HG02973 (cell line): ENCODE measurements at regions not wholly inside any gene's neighbourhood (a gene's known extent, or its start where the extent isn't known, plus 50 kb on each side); places are given as distances from the start of the nearest gene placed in this dataset.
A peak's percentile ranks its signal among the peaks of the same experiment; 100 is the strongest.

ENCODE experiments used
- ATAC-seq: cut with Tn5 transposase; IDR thresholded peaks from one replicate; pipeline ENCODE4 v1.9.1; 2021; ENCODE audit warnings: moderate library complexity; ENCODE audit not compliant: unreplicated experiment

DNA sequence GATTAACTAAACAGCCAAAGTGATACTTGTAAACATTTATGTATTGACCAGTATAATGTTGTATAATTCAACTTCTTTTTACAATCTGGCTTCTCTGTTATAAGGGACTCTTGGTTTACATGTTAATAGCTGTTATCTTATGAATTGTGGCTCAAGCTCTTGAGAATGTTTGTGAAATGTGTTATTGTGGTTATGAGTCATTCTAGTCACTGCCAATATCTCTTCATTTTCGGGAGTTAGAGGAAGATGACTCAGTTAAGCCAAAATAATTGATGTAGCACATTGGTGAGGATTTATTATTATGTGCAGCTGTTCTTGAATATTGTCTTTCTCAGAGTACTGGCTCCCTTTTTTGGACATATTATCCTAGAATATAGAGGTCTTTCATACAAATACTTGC, 655.2 kb upstream of the RIOK2 start:
- ATAC-seq: peak; percentile 98

DNA sequence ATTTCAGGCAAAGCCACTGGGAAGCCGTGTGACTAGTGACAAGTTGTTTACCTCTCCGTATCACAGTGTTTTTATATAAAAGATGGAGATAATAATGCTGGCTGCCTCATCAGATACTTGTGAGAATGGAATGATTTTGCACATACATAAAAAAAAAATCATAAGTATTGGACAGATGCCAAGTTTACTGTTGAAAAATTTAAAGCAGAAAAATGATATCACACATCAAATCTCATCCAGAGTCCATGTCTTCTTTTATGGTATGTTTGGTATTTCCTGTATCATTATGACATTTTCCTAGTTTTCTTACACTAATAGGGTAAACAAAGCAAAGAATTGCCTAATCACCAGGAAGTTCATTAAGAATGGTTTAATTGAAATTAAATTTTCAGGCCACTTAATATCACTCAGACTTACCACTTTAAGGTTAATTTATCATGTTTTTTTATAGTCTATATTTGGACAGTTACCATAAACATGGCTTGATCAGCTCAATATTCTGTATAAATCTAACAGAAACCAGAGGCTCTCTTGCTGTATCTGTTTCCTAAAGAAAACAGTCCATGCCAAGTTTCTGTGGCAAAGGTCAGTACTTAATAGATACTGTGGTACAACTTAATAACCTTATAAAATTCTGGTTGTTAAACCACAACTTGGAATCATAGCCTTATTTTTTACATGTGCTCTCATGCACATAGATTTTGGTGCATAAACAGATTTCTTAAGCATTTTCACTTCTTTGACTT, 656.5 kb upstream of the RIOK2 start:
- ATAC-seq: no peak

DNA sequence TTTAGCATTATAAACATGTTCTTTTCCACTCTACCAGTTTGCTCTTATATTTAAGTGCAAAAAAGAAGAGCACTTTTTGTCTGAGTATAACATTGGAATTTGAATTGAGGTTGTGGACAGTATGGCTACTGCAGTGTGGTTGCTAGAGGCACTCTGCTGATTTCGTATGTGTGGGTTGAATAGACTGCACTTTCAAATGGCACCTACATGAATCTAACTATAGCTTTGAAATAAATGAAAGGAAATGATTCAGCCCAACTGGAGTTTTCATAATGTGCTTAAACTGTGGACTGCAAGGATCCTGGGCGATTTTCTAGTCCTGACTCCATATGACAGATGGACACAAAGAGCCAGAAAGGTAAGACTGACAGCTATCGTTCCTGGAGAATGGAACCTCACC, 657.6 kb upstream of the RIOK2 start:
- no peak for ATAC-seq

DNA sequence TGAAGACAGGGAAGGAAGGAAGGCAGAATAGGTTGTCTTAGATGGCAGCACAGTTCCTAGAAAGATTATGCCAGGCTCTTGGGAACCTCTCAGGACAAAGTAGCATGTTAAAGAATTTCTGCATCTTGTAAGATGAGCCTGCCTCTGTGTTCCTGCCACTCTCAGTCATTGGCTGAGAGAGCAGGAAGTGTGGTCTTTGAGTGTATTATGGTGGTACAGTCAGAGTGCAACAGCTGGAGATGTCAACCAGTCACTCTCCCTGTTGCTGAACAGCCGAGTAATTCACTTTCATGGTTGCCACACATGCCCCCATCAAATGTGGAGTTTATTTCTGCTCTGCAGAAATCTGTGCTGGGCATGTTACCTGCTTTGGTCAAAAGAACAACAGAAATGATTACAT, 659.6 kb upstream of the RIOK2 start:
- ATAC-seq: no peak

DNA sequence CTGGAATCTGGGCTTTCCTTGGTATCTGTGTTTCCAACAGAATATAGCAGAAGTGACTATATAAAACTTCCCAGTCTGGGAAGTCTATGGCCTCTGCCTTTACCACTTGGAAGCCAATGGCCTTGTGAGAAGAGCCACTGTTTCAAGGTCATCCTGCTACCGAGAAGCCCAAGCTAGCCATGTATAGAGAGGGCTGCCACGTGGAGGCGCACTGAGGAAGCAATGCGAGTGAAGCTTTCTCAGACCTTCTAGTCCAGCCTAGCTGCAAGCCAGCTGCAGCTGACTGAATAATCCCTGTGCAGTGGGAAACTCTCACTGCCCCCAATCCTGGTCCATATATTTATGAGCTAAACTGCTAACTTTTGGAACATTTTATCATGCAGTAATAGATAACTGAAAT, 661.8 kb upstream of the RIOK2 start:
- ATAC-seq: no peak

DNA sequence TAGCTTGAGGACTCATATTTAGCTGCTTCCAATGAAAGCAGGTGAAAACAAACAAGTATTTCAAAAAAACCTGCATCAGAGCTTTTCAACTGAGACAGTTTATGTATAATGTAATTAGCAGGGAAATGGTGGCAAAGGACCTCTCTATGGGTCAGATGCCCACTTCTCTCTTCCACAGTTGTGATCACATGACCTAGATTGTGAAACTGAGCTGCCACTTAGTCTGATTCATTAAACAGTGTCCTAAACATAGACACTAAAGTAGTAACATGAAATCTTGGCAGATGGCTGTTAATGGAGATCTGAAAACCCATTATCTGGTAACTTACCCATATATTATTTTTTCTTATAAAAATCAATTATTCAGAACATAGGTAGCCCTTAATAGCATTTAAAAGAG, 663.6 kb upstream of the RIOK2 start:
- no peak for ATAC-seq

DNA sequence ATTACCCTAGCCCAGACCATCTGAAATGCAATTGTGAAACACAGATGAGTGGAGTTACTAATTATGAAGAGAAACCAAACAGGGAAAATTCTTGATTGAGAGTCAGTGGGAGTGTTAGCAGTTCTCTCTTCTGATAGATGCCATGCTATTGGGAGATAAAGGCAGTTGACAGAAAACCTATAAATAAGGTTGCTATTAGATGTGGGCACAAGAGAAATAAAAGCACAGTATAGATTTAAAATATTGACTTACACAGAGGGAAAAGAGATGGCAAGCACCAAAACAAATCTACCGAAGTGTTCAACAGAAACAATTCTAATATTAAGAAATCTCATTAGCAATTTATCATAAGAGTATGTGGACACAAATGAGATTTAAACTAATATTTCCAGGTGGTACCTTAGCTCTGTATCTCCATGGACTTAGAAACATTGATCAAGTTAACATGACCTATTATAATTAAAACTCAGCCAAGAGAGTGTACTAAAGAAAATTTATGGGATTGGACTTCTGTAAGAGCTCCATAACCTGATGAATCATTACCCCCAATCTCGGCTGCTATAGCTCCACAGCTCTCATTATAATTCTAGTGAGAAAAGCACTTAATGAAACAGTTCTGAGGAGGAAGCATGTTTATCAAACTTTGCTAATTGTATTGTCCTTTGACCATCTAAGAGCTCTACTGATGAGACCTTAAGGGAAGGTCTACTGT, 665.0 kb upstream of the RIOK2 start:
- ATAC-seq: no peak

DNA sequence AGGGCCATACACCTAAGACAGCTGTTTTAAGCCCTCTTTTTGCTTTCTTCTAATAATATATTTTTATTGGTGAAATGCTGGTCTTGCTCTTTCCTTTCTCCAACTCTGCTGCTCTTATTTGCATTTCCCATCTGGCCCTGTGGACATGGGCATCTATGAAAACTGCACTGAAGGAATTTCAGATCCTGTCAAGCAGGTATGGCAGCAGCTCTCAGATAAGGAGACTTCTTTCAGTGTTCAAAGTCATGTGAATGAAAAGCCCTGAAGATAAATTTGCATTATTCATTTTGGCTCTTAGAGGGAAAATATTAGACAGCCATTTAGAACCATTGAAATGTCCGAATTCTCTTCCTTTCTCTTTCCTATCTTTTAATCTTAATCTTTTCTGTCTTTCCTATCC, 668.0 kb upstream of the RIOK2 start:
- no peak for ATAC-seq

DNA sequence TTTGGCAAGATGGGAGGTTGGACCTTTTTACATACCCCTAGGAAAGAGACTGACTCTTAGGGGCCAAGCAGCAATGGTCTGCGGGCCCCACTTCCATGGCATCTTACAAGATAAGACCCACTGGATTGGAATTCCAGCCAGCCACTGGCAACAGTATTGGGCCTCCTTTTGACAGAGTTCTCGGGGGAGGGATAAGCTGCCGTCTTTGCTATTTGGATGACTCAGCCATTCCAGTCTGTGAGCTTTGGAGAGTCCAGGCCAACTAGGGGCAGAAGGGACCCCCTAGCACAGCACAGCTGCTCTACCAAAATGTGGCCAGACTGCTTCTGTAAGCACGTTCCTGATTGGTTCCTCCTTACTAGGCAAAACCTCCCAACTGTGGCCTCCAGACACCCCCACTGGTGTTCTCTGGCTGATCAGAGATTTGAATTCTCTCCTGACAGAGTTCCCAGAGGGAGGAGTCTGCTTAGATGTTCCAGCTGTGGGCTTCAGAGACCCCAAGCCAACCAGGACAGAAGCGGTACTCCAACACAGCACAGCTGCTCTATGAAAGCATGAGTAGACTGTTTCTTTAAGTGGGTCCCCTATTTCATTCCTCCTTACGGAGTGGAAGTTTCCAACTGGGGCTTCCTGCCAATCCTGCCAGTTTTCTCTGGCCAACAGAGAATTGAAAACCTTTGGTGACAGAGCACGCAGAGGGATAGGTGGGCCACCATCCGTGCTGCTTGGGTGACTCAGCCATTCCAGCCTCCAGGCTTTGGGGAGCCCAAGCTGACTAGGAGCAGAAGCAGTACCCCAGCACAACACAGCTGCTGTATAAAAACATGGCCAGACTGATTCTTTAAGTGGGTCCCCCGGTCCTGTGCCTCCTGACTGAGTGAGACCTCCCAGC, 672.1 kb upstream of the RIOK2 start:
- ATAC-seq: no peak

DNA sequence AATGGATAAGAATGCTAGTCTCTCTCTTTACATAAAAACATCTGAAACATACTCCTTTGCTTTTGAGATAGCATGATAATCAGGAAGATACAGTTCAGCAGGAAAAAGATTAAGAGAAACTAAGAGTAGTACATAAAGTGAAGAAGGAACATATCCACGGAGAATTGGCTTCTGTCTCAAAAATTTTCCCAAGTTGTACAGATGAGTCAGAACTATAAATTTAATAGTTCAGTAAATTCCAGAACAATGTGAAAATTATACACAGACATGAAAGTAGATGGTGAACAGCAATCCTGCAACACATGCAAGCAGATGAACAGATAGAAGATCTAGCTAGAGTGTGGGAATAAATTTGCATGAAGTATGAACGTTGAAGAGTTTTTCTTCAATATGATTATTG, 691.4 kb upstream of the RIOK2 start:
- ATAC-seq: no peak

DNA sequence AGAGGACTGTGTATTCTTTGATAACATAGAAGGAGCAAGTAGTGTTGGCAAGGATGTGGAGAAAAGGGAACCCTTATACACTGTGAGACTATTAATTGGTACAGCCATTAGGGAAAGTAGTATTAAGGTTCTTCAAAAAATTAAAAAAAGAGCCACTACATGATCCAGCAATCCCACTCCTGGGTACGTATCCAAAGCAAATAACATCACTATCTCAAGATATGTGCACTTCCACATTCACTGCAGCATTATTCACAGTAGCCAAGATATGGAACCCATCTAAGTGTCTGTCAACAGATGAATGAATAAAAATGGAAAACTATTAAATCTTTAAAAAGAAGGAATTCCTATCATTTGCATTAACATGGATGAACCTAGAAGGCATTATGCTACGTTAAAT, 693.2 kb upstream of the RIOK2 start:
- no peak for ATAC-seq

DNA sequence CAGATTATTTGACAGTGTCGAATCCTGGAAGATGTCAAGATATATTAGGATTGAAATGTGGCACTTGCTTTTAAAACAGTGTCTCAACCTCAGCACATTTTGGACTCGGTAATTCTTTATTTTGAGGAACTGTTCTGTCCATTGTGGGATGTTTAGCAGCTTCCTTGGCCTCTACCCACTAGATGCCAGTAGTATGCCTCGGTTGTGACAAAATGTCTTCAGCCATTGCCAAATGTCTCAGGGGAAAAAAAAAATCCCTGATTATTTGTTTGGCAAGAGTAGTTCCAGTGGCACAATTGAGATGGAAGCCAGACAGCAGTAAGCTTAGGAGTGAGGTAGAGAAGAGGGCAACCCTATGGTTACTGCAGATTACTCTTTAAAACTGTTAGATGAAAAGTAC, 694.5 kb upstream of the RIOK2 start:
- no peak for ATAC-seq

DNA sequence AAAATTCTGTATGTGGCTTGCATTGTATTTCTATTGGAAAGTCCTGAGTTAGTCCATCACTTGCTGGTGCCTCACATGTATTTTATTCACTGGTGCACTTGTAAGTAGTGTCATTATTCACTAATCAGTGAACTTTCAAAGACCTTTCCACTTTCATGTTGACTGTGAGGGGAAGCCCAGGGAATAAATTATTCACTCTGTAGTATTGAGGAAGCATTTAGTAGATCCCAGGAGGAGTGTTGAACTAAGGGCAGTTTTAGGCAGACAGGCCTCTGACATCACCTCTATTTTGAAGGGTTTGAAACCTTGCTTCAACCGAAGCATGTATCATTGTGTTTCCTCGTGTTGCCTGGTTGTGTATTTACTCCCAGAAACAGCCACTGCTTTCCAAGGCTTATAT, 705.4 kb upstream of the RIOK2 start:
- peak; percentile 97 for ATAC-seq

DNA sequence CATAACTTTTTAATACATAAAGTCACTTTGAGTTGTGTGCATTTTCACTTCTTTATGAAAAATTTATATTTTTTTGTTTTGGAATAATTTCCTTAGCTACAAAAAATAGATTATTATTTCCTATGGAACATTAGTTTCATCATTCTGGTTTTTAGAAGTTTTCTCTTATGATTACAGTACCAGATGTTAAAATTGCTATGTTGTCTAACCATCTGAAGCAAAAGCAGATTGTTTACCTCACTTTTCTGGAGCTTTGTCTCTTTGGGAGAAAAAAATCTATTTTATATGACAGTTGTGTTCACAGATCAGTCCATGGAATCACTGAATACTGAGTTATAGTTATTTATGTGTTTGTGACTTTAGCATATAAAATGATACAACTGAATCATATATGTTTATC, 708.9 kb upstream of the RIOK2 start:
- no peak for ATAC-seq

DNA sequence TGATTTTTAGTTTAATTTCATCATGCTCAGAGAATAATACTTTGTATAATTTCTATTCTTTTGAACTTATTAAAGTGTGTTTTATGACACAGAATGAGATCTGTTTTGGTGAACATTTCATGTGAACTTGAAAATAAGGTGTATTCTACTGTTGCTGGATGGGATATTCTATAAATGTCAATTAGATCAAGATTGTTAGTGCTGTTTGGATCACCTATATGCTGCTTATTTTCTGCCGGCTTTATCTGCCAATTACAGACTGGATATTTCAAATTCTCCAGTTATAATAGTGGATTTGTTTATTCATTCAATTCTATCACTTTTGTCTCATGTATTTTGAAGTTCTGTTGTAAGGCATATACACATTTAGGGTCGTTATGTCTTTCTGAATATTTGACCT, 720.7 kb upstream of the RIOK2 start:
- no peak for ATAC-seq

DNA sequence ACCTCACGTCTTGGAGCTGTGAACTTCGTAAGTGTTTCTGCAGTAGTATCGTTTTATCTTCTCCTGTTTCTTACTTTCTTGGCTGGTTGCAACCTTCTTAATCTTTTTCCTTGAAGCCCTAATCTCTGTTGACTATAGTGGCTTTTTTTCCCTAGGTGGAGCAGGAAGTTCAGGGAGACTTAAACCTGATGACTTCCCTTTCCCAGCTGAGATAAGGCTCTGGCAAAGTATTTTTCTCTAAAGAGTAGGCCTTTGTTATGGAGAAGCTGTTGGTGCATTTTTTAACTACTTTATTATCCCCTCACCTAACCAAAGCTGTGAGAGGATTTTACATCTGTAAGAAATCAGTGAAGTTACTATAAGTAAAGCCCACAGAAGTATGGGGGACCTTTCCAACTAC, 723.1 kb upstream of the RIOK2 start:
- ATAC-seq: no peak

DNA sequence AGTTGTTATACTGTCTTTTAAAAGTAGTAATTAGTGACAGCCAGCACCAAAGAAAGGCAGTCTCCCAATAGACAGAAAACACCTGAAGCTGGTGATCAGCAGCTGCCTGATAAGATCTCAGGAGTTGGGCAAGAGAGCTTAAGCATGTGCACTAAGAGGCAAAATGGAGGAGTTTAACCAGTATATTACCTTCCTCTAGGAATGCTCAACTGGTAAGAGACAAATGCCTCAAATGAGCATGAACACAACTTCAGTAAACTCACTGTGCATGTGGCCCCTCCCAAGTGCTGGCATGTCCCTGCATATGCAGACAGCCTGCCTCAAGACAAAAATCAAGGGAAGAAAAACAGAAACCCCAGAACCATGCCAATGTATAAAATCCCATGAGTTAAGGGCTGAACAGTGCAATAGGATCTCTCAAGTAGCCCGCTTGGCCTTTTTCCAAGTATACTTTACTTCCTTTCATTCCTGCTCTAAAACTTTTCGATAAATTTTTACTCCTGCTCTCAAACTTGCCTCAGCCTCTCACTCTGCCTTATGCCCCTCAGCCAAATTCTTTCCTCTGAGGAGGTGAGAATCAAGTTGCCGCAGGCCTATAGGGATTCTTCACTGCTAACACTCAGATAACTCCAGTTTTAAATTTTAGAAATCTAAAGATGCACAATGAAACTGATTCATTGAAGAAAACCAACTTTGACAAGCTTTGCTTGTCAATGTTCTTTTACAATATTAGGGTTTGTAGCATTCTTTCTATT, 724.8 kb upstream of the RIOK2 start:
- no peak for ATAC-seq

DNA sequence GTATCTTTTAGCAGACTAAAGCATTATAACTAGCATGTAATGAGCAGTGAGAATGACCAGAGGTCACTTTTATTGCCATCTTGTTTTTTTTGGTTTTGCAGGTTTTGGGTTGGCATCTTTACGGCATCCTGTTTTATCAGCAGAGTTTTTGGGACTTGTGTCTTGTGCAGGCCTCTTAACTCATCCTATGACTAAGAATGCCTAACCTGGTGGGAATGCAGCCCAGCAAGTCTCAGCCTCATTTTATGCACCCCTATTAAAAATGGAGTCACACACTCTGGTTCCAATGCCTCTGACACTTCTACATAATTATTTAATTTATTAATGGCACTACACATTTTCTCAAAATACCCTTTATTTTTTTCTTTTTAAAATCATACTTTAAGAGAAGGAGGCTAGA, 726.5 kb upstream of the RIOK2 start:
- no peak for ATAC-seq

DNA sequence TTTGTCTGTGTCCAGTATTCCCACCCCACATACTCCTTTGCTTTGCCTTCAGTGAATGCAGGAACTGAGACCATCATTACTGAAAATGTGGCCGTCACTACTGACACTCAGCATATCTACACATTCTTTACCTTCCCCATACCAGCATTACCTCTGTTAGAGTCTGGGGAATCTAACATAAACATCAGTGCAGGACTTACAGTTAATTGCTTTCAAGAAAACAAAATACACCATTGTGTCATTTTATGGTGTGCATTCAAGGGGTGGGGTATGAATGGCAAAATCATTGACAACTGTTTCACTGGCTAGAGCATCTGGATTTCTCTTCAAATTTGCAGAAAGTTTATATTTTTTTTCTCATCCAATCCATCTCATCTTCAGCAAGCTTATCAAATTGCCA, 731.4 kb upstream of the RIOK2 start:
- no peak for ATAC-seq

DNA sequence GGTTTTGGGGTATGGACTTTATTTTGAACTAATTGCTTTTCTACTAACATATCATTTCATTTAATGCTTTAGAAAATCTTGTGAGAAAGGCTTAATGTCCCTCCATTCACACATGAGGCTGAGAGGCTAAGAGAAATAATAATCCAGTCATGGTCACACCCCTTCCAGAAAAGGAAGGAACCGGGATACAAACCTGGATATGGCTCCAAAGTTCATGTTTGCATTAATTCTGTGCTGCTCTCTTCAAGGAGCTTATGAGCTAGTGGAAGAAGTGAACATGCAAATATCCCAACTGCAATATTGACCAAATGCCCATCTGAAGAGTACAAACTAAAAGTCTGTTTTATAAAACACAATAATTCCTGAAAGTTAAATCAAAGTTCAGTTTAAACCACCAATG, 732.1 kb upstream of the RIOK2 start:
- no peak for ATAC-seq

DNA sequence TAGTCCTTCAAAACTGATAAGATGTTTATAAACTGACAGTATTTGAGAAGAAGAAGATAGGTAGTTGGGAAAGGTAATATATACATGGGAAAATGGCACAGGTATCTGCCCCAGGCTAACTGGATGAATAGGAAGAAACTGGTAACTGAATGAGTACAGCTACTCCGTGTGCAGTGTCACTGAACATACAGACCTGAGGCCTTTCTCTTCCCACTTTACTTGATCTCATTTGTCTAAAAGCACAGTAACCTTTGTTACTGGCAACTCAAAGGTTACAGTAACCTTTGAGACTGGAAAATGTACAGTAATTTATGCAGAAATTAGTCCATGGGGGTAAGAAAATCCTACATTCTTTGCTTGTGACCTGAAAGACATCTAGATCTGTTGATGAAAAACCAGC, 735.0 kb upstream of the RIOK2 start:
- ATAC-seq: no peak
